DOHH2 (cell line): ENCODE measurements at regions not wholly inside any gene's neighbourhood (a gene's known extent, or its start where the extent isn't known, plus 50 kb on each side); places are given as distances from the start of the nearest gene placed in this dataset.

Source experiments
- EZH2phosphoT487 ChIP-seq: fragments of 200-600 bp; sonication (generic); IDR thresholded peaks from 2 replicates; pipeline ENCODE4 v1.6.1; 2017; ENCODE audit warnings: borderline replicate concordance, mild to moderate bottlenecking, antibody characterized with exemption, low read length, moderate library complexity, mixed read lengths
- TF ChIP-seq, protein P1 (sequence below): fragments of 200-600 bp; sonication (generic); IDR thresholded peaks from one replicate; pipeline ENCODE4 v1.5.1; 2014; ENCODE audit warnings: antibody characterized with exemption, mild to moderate bottlenecking, low read depth, low read length; ENCODE audit not compliant: poor library complexity, severe bottlenecking

DNA sequence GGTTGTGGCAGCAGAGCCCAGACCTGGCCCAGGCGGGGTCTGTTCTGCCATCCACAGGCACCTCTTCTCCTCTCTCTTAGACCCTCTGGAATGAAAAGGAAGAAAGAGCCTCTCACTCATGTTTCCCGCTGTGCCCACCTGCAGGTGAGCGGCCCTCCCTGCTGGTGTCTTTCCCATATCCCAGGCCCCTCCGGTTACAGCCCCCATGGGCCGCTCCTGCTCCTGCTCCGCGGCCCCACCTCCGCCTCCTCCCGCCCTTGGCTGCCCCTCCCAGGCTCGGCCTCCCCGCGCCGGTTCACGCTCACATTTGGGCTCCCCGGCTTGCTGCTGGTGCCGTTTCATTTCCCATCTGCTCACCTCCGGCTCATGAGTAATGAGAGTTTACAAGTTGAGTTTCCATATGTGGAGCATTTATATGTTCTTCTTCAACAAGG is 98.7 kb upstream of the SDK2 start:
- TF ChIP-seq, protein P1, sequence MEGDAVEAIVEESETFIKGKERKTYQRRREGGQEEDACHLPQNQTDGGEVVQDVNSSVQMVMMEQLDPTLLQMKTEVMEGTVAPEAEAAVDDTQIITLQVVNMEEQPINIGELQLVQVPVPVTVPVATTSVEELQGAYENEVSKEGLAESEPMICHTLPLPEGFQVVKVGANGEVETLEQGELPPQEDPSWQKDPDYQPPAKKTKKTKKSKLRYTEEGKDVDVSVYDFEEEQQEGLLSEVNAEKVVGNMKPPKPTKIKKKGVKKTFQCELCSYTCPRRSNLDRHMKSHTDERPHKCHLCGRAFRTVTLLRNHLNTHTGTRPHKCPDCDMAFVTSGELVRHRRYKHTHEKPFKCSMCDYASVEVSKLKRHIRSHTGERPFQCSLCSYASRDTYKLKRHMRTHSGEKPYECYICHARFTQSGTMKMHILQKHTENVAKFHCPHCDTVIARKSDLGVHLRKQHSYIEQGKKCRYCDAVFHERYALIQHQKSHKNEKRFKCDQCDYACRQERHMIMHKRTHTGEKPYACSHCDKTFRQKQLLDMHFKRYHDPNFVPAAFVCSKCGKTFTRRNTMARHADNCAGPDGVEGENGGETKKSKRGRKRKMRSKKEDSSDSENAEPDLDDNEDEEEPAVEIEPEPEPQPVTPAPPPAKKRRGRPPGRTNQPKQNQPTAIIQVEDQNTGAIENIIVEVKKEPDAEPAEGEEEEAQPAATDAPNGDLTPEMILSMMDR, result no peak
- no peak for TF ChIP-seq EZH2phosphoT487
